OCI-LY7 (cell line): ENCODE measurements at regions not wholly inside any gene's neighbourhood (a gene's known extent, or its start where the extent isn't known, plus 50 kb on each side); places are given as distances from the start of the nearest gene placed in this dataset.

ENCODE experiments used
- BruUV-seq: library from RNA; stranded (reverse); fragments of 400-500 nt; replicated peaks from 2 replicates; lab custom pipeline; 2021; lab: Mats Ljungman, UMichigan
- CTCF ChIA-PET: fragments of 300-600 bp; sonication (Branson Sonifier 250); formaldehyde crosslinking; loops from one replicate; lab custom pipeline; 2022; ENCODE audit warnings: antibody characterized with exemption; ENCODE audit not compliant: unreplicated experiment; lab: Charles Lee
- POLR2A ChIA-PET: fragments of 300-600 bp; sonication (Branson Sonifier 250); formaldehyde crosslinking; loops from one replicate; lab custom pipeline; 2022; ENCODE audit warnings: antibody characterized with exemption; lab: Charles Lee
- DNase-seq: peaks from one replicate; pipeline ENCODE4 v3.0.0-alpha.2; 2015; ENCODE audit warnings: low spot score
- H2AFZ ChIP-seq: fragments of 200-600 bp; sonication (generic), shearing (Covaris generic); 2 replicates; pipeline ENCODE4 v1.6.1; 2014; ENCODE audit warnings: mild to moderate bottlenecking, antibody characterized with exemption, low read length, moderate library complexity
- H3K27ac ChIP-seq: fragments of 200-600 bp; sonication (generic); 2 replicates; pipeline ENCODE4 v1.5.1; 2014; ENCODE audit warnings: mixed run types, low read depth, mild to moderate bottlenecking, moderate library complexity, low read length, inconsistent platforms; ENCODE audit not compliant: poor library complexity, severe bottlenecking
- H3K36me3 ChIP-seq: fragments of 200-600 bp; sonication (generic); 2 replicates; pipeline ENCODE4 v1.6.1; 2014; ENCODE audit warnings: mild to moderate bottlenecking, antibody characterized with exemption, low read length, moderate library complexity, mixed read lengths; ENCODE audit not compliant: insufficient read depth
- H3K4me1 ChIP-seq: fragments of 200-600 bp; sonication (generic); 2 replicates; pipeline ENCODE4 v1.5.1; 2014; ENCODE audit warnings: mild to moderate bottlenecking, low read length; ENCODE audit not compliant: insufficient read depth, poor library complexity, severe bottlenecking
- H3K4me2 ChIP-seq: fragments of 200-600 bp; sonication (generic); 2 replicates; pipeline ENCODE4 v1.6.1; 2014; ENCODE audit warnings: mild to moderate bottlenecking, low read length
- H3K4me3 ChIP-seq: fragments of 200-600 bp; sonication (generic); 2 replicates; pipeline ENCODE4 v1.5.1; 2014; ENCODE audit warnings: mild to moderate bottlenecking, low read depth, low read length; ENCODE audit not compliant: poor library complexity, severe bottlenecking
- H3K79me2 ChIP-seq: fragments of 200-600 bp; sonication (generic); 2 replicates; pipeline ENCODE4 v1.6.1; 2016; ENCODE audit warnings: low read depth, mild to moderate bottlenecking, low read length, moderate library complexity, mixed read lengths; ENCODE audit not compliant: insufficient read depth
- H3K9me2 ChIP-seq: fragments of 200-600 bp; sonication (generic); 2 replicates; pipeline ENCODE4 v1.6.1; 2016; ENCODE audit warnings: mild to moderate bottlenecking, low read length, mixed read lengths; ENCODE audit not compliant: insufficient read depth
- H3K9me3 ChIP-seq: fragments of 200-600 bp; sonication (generic); 2 replicates; pipeline ENCODE4 v1.6.1; 2014; ENCODE audit warnings: mild to moderate bottlenecking, mixed run types, low read length, mixed read lengths
- H4K20me1 ChIP-seq: fragments of 200-600 bp; sonication (generic); 2 replicates; pipeline ENCODE4 v1.6.1; 2014; ENCODE audit warnings: mild to moderate bottlenecking, antibody characterized with exemption, low read length, moderate library complexity, mixed read lengths; ENCODE audit not compliant: insufficient read depth
- CTCF ChIP-seq: fragments of 200-600 bp; sonication (generic); conservative IDR thresholded peaks from 2 replicates; pipeline ENCODE4 v1.5.1; 2014; ENCODE audit warnings: mild to moderate bottlenecking, antibody characterized with exemption, low read length, moderate library complexity, mixed read lengths
- EZH2phosphoT487 ChIP-seq: fragments of 200-600 bp; sonication (generic); IDR thresholded peaks from 2 replicates; pipeline ENCODE4 v1.6.1; 2018; ENCODE audit warnings: low read depth, borderline replicate concordance, mild to moderate bottlenecking, mixed run types, antibody characterized with exemption, low read length, moderate library complexity, mixed read lengths
- intact Hi-C: fragments of 100-400 bp; cut with micrococcal nuclease; formaldehyde crosslinking; loops from one replicate; pipeline ENCODE4 v1.10.0; 2022; ENCODE audit not compliant: unreplicated experiment

GRCh38 chr2:239763433-239764097, 261.6 kb downstream of the NDUFA10 start:
- no TSS peak for BruUV-seq
- Histone ChIP-seq H3K4me3 (no peak overlapping the region), H3K9me2 (no peaks in the 10 kb centered on the region), H3K27ac (no peak overlapping the region), H3K9me3 (no peaks in the 10 kb centered on the region), H3K4me2 (no peak overlapping the region), H2AFZ (no peak overlapping the region), H3K79me2 (no peaks in the 10 kb centered on the region), H3K4me1 (no peaks in the 10 kb centered on the region), H3K36me3 (no peaks in the 10 kb centered on the region), H4K20me1 (no peaks in the 10 kb centered on the region)
- intact Hi-C loops, result no loop called here
- ChIA-PET CTCF (no interaction called here), POLR2A (no interaction called here)
- TF ChIP-seq CTCF (peak; percentile 30; the same call in 1 of the 2 replicates), EZH2phosphoT487 (no peak)
- no peak for DNase-seq

- H3K9me3 ChIP-seq, result no peaks in the 10 kb centered on the region
- POLR2A ChIA-PET, result no interaction called here
Measured at GRCh38 chr2:239762655-239763269, 262.4 kb downstream of the NDUFA10 start.

More at GRCh38 chr2:239762655-239763269, 262.4 kb downstream of the NDUFA10 start:
- no peaks in the 10 kb centered on the region for H4K20me1 ChIP-seq
- CTCF ChIA-PET, result no interaction called here
- no peak overlapping the region for H3K4me3 ChIP-seq
- no peak overlapping the region for H3K27ac ChIP-seq
- TF ChIP-seq CTCF (no peak), EZH2phosphoT487 (no peak)
- DNase-seq, result no peak
- no TSS peak for BruUV-seq
- no peak overlapping the region for H3K4me2 ChIP-seq
- H3K9me2 ChIP-seq, result no peaks in the 10 kb centered on the region
- no peaks in the 10 kb centered on the region for H3K4me1 ChIP-seq
- intact Hi-C loops, result no loop called here
- no peaks in the 10 kb centered on the region for H3K79me2 ChIP-seq
- no peak overlapping the region for H2AFZ ChIP-seq
- no peaks in the 10 kb centered on the region for H3K36me3 ChIP-seq
